Retina (tissue), 1 donor: ENCODE measurements at regions not wholly inside any gene's neighbourhood (a gene's known extent, or its start where the extent isn't known, plus 50 kb on each side); places are given as distances from the start of the nearest gene placed in this dataset.
"Not testable (repeated sequence)": the region's sequence is repeated elsewhere in the genome, so short reads cannot be mapped to it uniquely, and the experiment has no call there.

Experiments used
- DNase-seq: peaks from one replicate; pipeline ENCODE4 v3.0.0-alpha.2; 2016

DNA sequence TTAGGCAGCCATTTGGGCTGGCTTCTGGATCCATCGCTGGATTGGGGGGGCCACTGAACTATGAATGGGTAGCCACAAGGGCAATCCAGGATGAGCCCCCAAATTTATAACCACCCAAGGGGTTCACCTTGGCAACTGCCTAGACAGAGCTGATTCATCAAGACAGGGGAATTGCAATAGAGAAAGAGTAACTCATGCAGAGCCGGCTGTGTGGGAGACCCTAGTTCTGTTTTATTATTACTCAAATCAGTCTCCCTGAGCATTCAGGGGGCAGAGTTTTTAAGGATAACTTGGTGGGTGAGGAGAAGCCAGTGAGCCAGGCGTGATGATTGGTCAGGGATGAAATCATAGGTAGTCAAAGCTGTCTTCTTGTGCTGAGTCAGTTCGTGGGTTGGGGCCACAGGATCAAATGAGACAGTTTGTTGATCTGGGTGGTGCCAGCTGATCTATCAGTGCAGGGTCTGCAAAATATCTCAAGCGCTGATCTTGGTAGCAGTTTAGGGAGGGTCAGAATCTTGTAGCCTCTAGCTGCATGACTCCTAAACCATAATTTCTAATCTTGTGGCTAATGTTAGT, 57.9 kb downstream of the DNAJB9 start:
- no peak for DNase-seq

DNA sequence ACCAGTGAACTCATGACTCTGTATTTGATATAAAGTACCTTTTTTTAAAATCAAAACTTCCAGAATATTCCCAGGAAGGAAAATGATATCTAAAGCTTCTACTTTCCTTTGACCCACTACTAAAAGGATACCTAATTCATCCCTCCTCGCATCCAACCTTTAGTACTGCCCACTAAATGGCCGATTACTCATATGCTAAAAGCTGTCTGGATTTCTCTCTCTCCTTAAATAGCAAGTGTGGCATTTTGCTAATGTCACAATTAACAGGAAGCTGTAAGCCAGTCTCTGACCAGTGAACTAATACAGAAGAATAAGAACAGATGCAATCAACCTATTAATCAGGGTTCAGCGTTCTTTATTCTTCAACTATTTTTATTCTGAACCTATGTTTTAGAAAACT, 59.0 kb downstream of the DNAJB9 start:
- no peak for DNase-seq

DNA sequence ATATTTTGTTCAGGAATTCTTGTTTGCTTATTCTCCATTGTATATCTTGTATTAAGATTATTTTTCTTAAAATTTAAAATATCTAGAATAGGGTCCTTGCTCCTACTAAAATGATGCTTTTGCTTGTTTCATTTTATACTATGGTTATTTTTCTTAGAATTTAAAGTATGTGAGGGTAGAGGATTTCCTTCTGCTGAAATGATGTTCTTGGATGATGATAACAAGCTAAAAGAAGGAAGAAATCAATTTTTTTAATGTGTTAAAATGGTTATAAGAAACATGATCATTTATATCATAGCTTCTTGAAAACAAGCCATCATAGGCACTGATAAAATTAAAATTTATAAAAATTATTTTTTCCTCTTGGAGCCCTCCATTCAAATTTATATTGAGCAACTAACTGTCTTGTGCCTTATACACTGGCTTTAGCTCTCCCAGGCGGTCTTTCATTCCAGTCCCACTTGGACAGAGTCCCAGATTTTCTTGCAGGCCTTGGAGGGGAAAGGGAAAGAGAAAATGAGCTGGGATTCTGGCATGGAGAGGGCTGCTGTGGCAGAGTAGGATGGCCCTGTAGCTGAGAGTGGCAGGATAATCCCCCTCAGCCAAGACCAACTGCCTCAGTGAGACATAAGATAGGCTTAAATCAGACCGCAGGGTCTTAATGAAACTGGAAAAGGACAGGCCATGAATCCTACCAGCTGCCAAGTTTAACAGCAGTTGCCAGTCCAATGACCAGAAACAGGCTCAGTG, 60.2 kb downstream of the DNAJB9 start:
- no peak for DNase-seq

DNA sequence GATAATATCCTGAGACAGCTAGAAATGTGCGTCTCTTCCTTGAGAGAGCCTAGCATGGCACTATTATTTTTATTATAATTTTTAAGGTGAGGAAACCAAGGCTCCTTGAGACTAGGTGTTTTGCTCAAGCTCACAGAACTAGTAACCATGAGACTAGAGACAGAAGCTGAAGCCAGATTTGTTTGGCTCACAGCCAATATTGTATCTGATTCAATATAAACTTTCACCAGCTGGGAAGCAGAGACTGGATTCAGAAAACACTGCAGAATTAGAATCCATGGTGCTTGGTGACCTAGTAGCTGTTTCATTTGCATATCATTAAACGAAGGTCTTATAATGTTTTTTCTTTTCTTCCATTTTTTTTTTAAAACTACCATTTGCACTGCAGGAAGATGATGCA, 64.4 kb downstream of the DNAJB9 start:
- no peak for DNase-seq

DNA sequence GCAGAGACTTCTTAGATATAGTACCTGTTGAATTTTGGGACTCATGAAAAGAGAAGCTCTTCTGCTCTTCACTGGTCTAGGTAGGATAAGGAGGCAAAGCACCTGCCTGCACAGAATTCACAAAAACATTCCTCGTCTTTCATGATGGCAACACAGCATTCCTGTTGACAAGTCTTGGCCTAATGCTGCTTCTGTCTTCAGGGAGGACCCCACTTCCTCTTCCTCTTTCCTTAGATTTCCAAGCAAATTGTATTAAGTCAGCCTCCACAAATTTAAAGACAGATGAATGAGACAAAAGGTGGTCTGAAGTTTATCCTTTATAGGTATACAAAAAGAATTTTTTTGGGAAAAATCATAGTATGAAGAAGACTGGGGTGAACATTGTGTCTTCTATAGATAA, 64.9 kb downstream of the DNAJB9 start:
- no peak for DNase-seq

DNA sequence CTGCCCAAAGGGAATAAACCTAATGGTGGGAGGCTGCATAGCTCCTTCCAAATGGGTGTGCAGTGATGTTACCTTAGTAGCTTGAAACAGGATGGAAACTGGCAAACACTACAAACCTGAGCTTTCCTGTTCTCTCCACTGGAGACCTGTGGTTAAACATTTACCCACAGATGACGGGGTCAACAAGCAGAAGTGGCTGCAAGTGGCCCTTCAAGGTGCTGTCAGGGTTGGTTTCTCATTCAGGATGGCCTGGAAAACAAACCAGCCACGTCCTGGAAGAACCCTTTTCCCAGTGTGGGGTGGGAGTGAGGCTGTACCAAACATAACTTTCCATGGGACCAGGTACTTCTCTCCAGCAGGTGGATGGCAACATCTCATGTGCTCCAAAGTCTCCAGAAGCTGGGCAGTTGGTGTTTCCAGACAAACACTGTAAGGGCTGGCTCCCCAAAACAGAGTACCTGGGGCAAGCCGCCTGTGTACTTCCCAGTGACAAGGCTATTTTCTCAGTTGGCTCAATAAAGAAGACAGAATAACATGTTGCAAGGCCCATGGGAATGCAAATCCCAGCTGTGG, 67.5 kb downstream of the DNAJB9 start:
- DNase-seq: no peak

DNA sequence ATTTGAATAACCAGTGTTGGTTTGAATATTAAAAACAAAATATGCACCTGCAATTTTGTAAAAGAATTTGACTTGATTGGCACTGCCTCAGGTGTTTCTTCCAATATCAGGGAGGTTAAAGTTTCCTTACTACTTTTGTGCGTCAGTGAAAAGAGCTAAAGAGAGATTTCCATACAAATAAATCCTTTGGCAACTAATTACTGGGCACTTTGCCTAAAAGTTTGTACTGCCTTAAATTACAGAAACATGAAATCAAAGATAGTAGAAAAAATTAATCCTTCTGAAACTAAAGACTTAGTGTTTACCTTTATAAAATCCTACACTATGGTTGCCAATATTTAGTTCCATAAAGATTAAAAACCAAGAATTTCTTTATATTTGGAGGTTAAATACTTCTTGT, 72.5 kb downstream of the DNAJB9 start:
- DNase-seq: no peak

DNA sequence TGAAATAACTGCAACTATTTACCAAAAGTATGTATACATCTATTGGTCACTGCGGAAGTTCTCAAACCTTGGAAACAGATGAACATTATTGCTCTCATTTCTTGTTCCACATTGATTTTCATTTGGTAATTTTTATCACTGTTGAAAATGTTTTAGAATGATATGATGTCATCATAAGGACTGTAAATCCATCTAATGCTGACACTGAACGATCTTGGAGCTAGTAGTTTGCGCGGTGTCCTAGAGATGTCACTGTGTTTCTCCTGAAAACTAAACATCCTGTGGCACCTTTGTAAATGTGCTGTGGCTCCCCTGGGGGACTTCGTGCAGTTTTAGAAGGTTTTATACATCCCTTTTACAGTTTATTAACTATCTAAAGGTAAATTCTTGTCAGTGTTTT, 73.5 kb downstream of the DNAJB9 start:
- no peak for DNase-seq

DNA sequence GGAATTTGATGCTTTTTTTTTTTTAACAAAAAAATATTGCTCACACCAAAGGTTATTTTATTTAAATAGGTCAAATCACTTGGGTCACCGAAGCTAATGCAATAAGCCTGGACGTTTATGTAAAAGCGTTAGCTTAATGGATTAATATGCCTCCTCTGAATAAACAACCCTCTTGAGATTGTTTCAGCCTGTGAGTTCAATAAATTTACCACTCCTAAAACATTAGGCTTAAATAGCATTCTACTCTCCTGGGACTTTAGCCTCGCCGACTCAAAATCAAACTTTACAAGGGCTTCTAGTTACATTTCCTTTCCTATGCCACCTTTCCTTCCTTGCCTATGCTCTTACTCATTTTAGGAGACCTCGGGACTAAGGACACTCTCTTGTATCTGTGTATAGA, 79.3 kb downstream of the DNAJB9 start:
- peak; percentile 39 for DNase-seq

DNA sequence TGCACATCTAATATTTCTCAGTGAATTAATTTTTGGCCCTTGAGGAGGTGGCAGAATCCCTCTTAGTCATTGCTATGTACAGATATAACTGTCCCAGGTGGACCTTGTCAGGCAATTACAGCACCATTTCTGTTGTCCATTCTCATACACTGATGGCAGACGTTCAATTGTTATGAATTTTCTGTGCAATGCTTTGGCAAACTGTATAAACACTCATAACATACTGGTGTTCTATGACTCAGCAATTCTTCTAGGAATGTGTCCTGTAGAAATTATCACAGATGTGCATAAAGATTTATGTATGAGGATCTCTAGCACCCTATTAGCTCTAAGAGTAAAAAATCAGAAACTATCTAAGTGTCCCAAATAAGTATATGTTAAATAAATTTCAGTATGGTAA, 80.8 kb downstream of the DNAJB9 start:
- DNase-seq: no peak

DNA sequence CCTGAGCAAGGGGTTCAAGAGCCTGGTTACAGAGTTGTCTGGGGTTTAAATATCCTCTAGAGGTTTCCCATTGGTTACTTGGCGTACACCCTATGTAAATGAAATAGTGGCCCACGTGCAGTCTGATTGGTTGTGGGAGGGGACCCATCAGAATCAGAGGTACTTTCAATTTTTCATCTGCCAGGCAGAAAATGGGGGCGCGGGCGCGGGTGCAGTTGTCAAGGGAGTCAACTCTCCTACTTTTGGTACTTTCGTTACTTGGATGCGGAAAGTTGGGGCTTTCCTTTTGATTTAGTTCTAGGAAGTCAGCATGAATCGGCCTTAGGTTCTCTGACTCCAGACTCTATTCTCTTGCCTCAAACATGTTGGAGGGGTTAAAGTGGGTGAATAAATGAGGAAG, 83.2 kb downstream of the DNAJB9 start:
- no peak for DNase-seq

DNA sequence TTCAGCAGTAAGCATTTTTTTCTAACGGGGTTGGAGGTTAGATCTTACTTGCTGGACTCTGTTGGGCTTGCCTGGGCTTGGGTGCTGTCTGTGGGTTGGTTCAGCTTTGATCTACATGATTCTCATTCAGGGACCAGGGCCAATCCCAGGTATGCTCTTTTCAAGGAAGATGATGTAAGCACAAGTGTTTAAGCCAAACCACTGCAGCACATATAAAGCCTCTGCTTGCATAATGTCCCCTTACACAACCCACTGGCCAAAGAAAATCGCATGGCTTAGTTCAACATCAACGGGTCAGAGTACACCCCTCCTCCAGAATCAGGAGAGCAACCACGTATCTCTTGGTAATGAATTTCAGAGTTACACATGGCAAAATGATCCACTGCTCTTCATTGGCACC, 83.9 kb downstream of the DNAJB9 start:
- no peak for DNase-seq

DNA sequence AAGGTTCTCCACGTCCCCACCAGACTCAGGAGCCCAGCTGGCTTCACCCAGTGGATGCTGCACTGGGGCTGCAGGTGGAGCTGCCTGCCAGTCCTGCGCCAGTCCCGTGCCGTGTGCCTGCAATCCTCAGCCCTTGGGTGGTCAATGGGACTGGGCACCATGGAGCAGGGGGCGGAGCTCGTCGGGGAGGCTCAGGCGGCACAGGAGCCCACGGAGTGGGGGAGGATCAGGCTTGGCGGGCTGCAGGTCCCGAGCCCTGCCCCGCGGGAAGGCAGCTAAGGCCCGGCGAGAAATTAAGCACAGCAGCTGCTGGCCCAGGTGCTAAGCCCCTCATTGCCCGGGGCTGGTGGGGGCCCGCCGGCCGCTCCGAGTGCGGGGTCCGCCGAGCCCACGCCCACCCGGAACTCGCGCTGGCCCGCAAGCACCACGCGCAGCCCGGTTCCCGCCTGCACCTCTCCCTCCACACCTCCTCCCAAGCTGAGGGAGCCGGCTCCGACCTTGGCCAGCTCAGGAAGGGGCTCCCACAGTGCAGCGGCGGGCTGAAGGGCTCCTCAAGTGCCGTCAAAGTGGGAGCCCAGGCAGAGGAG, 87.6 kb downstream of the DNAJB9 start:
- not testable (repeated sequence) for DNase-seq

DNA sequence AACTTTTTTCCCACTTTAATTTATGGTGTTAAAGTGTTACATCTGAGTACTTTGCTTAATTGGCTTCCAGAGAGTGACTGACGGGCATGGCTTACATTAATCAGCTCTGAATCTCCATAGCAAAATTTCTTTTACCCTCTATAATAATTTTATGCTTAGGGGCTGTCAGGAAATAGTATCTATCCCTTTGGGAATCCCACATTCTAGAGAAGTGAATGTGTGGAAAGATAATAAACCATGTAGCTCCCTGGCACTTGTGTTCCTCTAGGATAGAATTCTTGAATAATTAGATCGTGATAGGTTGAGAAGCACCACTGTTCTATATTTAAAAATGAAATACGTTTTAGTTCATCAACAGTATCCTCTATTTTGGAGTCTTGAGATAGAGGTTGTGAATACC, 89.6 kb downstream of the DNAJB9 start:
- no peak for DNase-seq

DNA sequence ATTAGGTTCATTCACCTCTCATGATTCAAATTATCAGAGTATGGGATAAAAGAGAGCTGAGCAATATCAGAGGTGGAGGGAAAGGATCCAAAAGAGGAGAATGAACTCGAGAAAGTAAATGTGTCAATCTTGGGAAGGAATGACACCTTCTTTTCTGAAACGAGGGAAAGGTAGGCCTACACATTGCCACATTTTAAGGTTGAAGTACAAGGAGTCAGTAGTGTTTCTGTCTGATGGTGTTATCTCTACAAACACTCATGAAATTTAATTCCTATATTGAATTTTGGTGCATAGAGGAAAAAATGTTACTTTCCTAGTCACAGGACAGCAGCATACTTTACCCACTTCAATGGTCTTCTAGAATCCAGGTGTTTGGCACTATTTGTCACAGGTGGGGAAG, 90.2 kb downstream of the DNAJB9 start:
- DNase-seq: no peak

DNA sequence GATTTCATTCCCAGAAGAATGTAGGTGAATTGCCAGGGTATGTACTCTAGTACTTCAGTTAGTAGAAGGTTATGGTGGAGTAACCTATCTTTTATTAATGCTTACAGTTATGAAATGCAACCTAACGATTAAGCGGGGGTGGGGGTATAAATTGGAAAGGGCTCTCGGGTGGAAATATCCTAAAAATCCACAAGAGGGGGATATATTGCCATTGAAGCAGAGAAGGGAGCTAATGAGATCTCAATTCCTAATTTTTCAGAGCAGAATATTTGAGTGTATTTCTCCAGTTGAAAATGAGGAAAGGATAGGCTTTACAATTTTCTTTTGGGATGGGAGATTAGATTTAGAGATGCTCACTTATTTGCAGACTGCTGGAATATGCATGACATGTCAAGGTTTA, 90.8 kb downstream of the DNAJB9 start:
- DNase-seq: peak; percentile 43

DNA sequence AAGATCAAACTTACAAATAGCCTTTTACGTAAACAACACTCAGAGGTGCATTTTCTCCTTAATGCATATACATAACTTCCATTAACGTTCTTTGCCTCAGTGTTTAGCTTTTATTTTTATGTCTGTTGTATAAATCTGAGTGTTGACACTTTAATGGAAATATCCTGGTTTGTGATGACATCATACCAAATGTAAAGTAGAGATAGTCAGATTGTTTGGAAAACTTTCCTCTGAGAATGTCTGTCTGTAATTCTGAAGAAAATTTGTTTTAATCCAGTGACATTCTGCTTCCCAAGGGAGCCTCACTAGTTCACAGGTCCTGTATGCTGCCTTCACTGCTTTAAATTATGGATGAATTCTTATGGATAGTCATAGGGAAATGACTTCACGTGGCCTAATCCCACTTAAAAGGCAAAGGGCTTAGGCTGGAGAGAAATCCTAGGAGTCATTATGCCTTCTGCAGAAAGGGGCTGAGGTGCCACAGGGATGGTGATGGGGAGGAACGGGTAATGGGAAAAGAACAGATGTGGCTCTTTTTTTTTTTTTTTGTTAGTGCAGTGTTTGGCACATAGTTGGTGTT, 93.2 kb downstream of the DNAJB9 start:
- peak; percentile 38 for DNase-seq

DNA sequence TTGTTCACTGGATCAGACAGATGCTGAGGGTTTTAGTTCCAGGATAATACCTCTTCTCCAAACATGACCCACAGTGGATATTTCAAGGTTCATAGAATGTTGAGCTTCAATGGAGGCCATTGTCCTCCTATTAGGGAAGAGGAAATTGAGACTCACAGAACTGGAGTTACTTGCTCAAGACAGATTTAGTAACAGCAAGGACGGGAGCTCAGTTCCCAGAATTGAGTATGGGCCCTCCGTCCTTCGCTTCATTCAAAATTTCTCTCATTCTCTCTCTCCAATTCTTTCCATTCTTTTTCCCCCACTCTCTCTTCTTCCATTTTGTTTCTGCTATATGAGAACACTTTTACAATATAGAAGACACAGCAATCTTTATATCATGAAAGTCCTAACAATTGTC, 94.0 kb downstream of the DNAJB9 start:
- DNase-seq: peak; percentile 57

DNA sequence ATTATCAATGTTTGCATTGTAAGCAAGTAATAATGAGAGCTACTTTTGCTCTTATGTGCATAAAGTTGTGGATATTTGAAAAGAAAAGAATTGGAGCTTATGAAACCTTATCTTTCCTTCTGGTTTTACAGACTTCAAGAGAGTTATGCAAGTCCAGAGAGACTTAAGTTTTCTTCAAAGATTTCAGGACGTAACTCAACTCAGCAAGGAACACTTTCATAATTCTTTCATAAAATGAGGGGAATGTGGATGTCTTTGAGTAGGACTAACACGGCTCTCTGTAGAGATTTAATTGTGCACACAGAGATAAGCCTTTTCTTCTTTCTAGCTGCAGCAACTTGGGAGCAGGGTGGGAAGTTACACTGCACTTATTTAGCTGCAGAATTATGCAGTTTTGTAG, 97.5 kb downstream of the DNAJB9 start:
- no peak for DNase-seq

DNA sequence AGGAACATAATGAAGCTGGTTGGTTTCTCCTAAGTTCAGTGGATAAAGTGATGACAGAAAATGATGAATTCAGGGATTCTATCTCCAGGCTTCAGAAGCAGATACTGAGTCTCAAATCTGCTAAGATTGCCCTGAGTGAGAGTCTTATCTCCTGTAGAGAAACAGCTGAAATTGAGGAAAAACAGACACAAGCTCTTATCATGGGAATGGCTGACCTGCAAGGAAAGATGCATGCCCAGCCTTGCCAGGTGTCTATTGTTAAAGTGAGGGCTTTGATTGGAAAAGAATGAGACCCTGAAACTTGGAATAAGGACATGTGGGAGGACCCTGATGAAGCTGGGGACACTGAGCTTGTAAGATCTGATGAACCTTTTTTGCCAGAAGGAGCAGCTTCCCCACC, 100.3 kb downstream of the DNAJB9 start:
- DNase-seq: no peak

DNA sequence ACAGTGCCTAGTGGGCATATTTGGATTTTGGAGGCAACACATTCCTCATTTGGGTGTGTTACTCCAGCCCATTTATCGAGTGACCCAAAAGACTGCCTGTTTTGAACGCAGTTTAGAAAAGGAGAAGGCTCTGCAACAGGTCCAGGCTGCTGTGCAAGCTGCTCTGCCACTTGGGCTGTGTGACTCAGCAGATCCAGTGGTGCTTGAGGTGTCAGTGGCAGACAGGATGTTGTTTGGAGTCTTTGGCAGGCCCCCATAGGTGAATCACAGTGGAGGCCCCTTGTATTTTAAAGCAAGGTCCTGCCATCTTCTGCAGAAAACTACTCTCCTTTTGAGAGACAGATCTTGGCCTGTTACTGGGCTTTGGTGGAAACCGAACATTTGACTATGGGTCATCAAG, 104.0 kb downstream of the DNAJB9 start:
- not testable (repeated sequence) for DNase-seq

DNA sequence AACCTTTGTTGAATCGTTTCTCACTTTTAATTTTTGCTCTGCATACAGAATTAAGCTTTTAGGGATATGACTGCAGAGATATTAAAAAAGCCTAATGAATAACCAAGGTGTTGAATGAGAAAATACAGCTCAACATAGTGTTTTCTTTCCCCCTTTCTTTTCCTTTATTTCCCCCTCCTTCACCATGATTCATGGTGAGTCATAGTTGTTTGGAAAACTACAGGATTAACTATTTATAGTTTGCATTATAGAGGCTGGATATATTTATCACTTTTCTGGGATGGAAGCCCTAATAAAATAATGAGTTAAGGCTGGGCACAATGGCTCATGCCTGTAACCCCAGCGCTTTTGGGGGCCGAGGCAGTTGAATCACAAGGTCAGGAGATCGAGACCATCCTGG, 115.0 kb downstream of the DNAJB9 start:
- DNase-seq: no peak

DNA sequence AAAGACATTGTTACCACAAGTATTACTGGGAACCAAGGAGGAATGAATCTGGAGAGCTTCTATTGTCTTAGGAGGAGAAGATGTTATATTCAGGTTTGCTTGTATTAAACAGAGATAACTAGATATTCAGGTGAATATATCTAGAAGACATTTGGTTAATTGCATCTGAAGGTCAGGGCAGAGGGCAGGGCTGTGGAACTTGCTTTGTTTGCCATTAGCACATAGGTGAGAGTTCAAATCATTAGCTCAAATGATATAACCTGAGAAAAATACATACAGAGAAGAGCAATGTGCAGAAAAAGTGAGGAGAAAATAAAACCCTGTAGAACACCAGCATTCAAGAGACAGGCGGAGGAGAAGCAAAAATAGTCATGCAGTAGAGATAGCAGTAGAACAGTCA, 116.8 kb downstream of the DNAJB9 start:
- DNase-seq: no peak

DNA sequence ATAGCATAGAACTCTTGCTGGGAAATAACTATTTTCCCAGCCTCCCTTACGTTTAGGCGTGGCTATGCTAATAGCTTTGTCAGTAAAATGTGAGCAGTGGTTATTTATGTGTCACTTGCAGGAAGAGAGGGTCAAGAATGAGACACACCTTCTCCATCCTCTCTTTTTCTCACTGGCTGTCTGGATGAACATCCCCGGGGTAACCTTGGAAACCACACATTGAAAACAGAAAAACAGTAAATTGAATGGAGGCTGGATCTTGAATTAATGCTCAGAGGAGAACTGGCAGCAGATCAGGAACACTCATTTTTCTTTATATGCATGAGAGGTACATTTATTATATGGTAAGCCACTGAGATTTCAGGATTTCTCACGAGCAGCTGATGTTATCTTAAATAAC, 127.6 kb downstream of the DNAJB9 start:
- DNase-seq: no peak
